ENCODE measurements at regions not wholly inside any gene's neighbourhood (a gene's known extent, or its start where the extent isn't known, plus 50 kb on each side); places are given as distances from the start of the nearest gene placed in this dataset.

DNA sequence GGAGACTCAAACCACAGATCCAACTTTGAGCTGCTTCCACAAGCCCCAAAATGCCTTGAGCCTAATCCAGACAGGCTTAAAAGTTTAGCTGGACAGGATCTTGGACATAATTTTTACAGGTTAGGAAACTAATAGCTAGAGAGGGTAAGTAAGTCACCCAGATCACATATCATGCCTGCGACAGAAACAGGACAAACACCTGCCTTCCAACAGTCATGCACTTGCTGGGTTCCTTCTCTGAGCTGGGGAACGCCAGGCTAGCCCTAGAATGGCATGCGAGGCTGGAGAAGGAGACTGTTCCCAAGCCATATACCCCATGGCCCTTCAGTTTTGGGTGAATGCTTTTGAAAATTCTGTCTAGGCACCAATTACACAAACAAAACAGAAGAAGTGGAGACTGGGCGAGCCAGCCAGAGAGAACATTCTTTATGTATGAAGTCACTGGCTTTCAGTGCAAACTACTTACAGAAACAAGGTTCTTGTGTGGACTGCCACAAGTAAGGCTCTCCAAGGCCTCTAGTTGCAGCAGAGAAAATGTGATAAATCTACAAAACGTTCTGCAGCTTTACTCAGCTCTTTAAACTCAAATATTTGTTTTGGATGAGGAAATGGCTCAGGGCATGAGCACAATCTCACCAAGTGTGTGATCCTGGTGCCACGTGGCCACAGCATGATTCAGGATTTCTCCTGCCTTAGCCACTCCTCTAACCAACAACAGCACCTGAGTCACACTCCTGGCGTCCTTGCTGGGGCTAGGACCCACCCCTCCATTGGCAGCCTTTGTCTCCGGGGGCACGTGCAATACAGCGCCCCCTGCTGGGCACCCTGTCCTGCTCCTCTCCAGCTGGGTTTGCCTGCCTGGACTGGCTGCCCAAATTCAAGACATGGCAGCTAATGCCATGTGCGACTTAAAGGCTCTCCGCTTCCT lies 73.4 kb upstream of the UBL3 start (continued):
- TF ChIP-seq, protein P1, sequence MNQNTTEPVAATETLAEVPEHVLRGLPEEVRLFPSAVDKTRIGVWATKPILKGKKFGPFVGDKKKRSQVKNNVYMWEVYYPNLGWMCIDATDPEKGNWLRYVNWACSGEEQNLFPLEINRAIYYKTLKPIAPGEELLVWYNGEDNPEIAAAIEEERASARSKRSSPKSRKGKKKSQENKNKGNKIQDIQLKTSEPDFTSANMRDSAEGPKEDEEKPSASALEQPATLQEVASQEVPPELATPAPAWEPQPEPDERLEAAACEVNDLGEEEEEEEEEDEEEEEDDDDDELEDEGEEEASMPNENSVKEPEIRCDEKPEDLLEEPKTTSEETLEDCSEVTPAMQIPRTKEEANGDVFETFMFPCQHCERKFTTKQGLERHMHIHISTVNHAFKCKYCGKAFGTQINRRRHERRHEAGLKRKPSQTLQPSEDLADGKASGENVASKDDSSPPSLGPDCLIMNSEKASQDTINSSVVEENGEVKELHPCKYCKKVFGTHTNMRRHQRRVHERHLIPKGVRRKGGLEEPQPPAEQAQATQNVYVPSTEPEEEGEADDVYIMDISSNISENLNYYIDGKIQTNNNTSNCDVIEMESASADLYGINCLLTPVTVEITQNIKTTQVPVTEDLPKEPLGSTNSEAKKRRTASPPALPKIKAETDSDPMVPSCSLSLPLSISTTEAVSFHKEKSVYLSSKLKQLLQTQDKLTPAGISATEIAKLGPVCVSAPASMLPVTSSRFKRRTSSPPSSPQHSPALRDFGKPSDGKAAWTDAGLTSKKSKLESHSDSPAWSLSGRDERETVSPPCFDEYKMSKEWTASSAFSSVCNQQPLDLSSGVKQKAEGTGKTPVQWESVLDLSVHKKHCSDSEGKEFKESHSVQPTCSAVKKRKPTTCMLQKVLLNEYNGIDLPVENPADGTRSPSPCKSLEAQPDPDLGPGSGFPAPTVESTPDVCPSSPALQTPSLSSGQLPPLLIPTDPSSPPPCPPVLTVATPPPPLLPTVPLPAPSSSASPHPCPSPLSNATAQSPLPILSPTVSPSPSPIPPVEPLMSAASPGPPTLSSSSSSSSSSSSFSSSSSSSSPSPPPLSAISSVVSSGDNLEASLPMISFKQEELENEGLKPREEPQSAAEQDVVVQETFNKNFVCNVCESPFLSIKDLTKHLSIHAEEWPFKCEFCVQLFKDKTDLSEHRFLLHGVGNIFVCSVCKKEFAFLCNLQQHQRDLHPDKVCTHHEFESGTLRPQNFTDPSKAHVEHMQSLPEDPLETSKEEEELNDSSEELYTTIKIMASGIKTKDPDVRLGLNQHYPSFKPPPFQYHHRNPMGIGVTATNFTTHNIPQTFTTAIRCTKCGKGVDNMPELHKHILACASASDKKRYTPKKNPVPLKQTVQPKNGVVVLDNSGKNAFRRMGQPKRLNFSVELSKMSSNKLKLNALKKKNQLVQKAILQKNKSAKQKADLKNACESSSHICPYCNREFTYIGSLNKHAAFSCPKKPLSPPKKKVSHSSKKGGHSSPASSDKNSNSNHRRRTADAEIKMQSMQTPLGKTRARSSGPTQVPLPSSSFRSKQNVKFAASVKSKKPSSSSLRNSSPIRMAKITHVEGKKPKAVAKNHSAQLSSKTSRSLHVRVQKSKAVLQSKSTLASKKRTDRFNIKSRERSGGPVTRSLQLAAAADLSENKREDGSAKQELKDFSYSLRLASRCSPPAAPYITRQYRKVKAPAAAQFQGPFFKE (tag by site-specific recombination; IDR thresholded peaks at IDR 0.05; ENCODE audit: borderline replicate concordance): no peak
- TF ChIP-seq ZNF16 (tag by site-specific recombination; IDR thresholded peaks at IDR 0.05; ENCODE audit: low read depth): no peak
- no peak for TF ChIP-seq SCRT2 (tag by site-specific recombination; IDR thresholded peaks at IDR 0.05)
- TF ChIP-seq ZNF169 (tag by site-specific recombination; IDR thresholded peaks at IDR 0.05): no peak
- no peak for TF ChIP-seq ZNF112 (tag by site-specific recombination; IDR thresholded peaks at IDR 0.05)
- no peak for TF ChIP-seq OSR2 (tag by site-specific recombination; IDR thresholded peaks at IDR 0.05)
- TF ChIP-seq KLF7 (tag by site-specific recombination; IDR thresholded peaks at IDR 0.05; ENCODE audit: borderline replicate concordance): no peak
- TF ChIP-seq ZSCAN23 (tag by site-specific recombination; IDR thresholded peaks at IDR 0.05): no peak
- TF ChIP-seq SCRT1 (tag by site-specific recombination; IDR thresholded peaks at IDR 0.05; ENCODE audit: borderline replicate concordance): no peak
- TF ChIP-seq ZNF747 (tag by site-specific recombination; IDR thresholded peaks at IDR 0.05): no peak
- TF ChIP-seq ZNF114 (tag by site-specific recombination; IDR thresholded peaks at IDR 0.05): no peak
- TF ChIP-seq, protein P2, sequence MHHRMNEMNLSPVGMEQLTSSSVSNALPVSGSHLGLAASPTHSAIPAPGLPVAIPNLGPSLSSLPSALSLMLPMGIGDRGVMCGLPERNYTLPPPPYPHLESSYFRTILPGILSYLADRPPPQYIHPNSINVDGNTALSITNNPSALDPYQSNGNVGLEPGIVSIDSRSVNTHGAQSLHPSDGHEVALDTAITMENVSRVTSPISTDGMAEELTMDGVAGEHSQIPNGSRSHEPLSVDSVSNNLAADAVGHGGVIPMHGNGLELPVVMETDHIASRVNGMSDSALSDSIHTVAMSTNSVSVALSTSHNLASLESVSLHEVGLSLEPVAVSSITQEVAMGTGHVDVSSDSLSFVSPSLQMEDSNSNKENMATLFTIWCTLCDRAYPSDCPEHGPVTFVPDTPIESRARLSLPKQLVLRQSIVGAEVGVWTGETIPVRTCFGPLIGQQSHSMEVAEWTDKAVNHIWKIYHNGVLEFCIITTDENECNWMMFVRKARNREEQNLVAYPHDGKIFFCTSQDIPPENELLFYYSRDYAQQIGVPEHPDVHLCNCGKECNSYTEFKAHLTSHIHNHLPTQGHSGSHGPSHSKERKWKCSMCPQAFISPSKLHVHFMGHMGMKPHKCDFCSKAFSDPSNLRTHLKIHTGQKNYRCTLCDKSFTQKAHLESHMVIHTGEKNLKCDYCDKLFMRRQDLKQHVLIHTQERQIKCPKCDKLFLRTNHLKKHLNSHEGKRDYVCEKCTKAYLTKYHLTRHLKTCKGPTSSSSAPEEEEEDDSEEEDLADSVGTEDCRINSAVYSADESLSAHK (tag by site-specific recombination; IDR thresholded peaks at IDR 0.05): no peak
- TF ChIP-seq ZNF626 (tag by site-specific recombination; IDR thresholded peaks at IDR 0.05): no peak
- no peak for TF ChIP-seq ZFP3 (tag by site-specific recombination; IDR thresholded peaks at IDR 0.05; ENCODE audit: low read depth)
- no peak for TF ChIP-seq ZNF148 (tag by site-specific recombination; IDR thresholded peaks at IDR 0.05; ENCODE audit: borderline replicate concordance)
- peak; percentile 42; the same call in 1 of the 2 replicates for TF ChIP-seq FEZF1 (tag by site-specific recombination; IDR thresholded peaks at IDR 0.05)
- no peak for TF ChIP-seq SP2 (tag by site-specific recombination; IDR thresholded peaks at IDR 0.05)
- TF ChIP-seq KLF10 (tag by site-specific recombination; IDR thresholded peaks at IDR 0.05): no peak
- no peak for TF ChIP-seq ZNF530 (tag by site-specific recombination; IDR thresholded peaks at IDR 0.05; ENCODE audit: low read depth)
- no peak for TF ChIP-seq ZBTB7A (tag by site-specific recombination; IDR thresholded peaks at IDR 0.05; ENCODE audit: low read depth)
- no peak for TF ChIP-seq ZNF121 (tag by site-specific recombination; IDR thresholded peaks at IDR 0.05)
- TF ChIP-seq KLF8 (tag by site-specific recombination; IDR thresholded peaks at IDR 0.05): peak; percentile 46; the same call in 1 of the 2 replicates
- peak; percentile 59 for TF ChIP-seq ZXDB (tag by site-specific recombination; IDR thresholded peaks at IDR 0.05)
- TF ChIP-seq ZNF354C (tag by site-specific recombination; IDR thresholded peaks at IDR 0.05; ENCODE audit: borderline replicate concordance, low read depth): no peak
- TF ChIP-seq, protein P3, sequence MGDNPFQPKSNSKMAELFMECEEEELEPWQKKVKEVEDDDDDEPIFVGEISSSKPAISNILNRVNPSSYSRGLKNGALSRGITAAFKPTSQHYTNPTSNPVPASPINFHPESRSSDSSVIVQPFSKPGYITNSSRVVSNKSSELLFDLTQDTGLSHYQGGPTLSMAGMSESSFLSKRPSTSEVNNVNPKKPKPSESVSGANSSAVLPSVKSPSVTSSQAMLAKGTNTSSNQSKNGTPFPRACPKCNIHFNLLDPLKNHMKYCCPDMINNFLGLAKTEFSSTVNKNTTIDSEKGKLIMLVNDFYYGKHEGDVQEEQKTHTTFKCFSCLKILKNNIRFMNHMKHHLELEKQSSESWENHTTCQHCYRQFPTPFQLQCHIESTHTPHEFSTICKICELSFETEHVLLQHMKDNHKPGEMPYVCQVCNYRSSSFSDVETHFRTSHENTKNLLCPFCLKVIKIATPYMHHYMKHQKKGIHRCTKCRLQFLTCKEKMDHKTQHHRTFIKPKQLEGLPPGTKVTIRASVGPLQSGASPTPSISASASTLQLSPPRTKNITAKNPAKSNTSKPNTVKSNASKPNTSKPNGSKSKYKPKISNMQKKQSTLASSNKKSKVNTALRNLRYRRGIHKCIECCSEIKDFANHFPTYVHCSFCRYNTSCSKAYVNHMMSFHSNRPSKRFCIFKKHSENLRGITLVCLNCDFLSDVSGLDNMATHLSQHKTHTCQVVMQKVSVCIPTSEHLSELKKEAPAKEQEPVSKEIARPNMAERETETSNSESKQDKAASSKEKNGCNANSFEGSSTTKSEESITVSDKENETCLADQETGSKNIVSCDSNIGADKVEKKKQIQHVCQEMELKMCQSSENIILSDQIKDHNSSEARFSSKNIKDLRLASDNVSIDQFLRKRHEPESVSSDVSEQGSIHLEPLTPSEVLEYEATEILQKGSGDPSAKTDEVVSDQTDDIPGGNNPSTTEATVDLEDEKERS (tag by site-specific recombination; IDR thresholded peaks at IDR 0.05): no peak
- TF ChIP-seq ZNF670 (tag by site-specific recombination; IDR thresholded peaks at IDR 0.05; ENCODE audit: low read depth): no peak
